Stimulated activated naive CD8-positive, alpha-beta T cell treated with anti-CD3 and anti-CD28 coated beads, Interleukin-15, Interleukin-2, amounts not matched to agents 100 U/mL and 50 U/mL, for 24 hours (primary cell): ENCODE measurements at regions not wholly inside any gene's neighbourhood (a gene's known extent, or its start where the extent isn't known, plus 50 kb on each side); places are given as distances from the start of the nearest gene placed in this dataset.

ENCODE experiments used
- ATAC-seq: fragments of 150-1000 bp; cut with Tn5 transposase; one replicate; pipeline ENCODE4 v1.10.0; 2021
- DNase-seq: peaks from one replicate; pipeline ENCODE4 v3.0.0; 2021

DNA sequence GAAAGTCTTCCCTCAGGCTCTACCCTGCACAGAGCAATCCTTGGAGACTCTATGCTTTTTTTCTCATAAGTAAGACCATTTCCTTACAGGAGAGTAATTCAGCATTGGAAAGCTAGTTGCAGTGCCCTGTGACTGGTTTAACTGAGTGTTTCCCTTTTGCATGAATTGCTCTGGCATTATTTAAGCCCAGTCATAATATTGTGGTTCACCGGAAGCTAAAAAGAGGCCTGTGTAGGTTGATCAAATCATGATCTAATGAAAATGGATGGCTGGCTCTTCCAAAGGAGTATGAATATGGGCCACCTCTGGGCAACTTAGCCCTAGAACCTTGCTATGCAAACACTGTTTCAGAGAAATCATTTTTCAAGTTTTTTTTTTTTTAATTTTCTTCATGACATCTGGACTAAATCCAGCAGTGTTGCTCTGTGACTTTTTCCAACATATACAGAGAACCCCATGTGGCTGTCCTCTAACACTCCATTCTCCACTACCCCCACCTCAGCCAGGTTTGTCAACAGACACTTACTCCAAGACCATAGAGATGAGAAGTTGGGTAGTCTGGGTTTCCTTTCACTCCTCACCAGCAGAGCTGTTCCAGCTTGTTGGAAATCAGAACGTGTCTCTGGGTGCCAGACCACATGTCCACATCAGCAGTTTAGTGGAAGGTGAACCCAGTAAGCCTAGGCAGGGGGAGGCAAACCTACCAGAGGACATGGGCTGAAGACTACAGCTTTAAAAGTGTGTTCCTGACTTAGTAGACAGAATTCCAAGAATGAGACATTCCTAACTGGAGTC is 175.2 kb upstream of the SLC14A2 start:
- no peak for DNase-seq
- ATAC-seq, result no peak

DNA sequence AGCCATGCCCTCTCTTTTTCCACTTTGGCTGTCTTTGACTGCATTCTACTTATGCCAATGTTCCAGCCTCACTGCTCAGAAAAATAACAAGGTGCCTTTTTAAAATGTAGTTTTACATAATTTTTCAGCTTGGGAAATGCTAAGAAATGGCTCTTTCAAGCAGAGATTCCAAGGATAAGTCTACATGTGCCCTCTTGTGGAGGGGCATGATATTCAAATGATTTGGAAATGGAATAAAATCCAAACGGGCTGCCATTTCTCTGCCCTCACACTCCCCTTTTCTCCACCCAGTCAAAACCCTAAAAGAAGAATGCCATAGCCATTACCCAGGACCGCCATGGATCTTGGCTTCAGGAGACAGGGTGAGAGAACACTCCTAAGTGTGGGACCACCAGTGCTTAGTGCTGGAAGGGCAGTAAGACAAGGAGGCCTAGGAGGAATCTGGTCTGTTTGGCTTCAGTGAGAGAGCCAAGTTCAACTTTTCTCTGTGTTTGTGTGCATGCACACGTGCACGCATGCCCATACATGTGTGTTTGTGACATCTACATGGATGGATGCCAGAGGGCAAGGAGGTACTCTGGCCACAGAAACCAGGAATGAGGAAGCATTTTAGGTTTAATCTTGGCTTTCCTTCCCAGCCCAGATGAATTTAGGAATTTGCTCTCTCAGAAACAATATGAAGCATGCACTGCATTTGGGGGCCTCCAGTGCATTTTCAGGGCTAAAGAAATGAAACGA is 174.0 kb upstream of the SLC14A2 start:
- no peak for ATAC-seq
- DNase-seq, result no peak

DNA sequence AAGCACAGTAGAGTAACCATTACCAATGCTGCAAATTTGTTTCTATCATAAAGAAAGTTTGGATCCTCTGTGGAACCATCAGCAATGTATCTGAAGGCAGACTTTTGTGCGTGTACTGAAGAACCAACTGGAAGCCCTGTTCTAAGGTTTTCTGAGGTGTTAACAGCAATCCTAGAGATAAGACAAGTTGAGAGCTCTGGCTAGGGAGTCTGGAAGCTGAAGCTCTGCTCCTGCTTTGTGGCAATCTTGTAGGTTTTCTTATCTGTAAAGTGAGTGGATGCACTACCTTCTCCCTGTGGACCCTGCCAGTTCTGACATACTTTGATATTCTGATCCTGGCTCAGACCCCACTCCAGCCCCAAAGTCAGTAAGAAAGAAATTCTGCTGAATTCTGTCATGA is 171.2 kb upstream of the SLC14A2 start:
- ATAC-seq (no peak), DNase-seq (no peak)

DNA sequence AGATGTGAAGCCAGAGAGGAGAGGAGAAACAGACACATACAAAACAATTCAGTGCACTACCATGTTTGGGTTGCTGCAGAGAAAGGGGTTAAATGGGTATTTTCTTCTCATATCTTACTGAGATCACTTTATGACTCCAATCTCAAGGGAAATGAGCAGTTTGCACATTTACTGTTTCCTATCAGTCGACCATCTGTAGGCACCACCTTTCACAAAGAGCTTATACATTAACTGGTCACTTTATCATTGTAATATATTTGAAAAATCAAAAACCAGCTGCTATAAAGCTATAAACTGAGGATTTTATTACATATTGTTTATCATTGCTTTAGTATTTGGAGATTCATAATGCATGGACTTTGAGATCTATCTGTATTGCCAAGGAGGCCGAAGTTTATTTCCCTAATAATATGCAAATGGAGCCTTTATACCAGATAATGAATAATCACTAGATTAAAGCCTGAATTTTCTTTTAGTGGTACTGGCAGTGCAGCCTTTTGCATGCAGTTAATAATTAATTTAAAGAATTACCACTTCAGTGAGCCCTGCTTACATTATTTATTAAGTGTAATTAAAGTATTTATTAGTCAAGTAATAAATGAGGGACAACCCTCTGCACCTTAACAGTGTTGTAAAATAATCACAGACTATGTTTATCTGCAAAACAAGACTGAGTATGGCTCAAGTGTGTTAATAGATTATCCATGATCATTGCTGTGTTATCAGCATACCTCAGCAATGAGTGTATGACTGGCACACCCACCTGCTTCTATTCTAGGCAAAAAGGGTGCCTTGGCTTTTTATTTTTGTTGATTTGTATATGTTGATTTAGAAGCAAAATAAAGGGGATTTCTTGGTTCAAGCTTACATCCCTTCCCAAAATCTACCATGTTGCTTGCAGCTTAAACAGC is 167.7 kb upstream of the SLC14A2 start:
- ATAC-seq, result no peak
- DNase-seq, result no peak

DNA sequence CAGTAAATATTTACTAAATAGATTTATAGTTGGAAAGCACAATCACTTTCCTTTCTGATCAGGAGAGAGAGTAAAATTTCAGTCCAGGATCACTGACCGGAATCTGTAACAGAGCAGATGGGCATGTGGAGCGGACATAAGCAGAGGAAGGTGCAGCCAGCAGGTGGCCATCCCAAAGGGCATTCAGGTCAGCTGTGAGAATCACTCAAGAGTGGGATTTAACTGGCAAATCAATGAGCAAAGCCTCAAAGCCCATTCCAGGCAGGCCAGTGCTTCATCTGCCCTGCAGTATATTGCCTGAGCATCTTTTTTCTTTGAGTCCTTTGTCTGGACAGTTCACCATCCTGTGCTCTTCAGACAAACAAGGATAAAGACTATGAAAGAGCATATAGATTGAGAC is 166.4 kb upstream of the SLC14A2 start:
- no peak for DNase-seq

DNA sequence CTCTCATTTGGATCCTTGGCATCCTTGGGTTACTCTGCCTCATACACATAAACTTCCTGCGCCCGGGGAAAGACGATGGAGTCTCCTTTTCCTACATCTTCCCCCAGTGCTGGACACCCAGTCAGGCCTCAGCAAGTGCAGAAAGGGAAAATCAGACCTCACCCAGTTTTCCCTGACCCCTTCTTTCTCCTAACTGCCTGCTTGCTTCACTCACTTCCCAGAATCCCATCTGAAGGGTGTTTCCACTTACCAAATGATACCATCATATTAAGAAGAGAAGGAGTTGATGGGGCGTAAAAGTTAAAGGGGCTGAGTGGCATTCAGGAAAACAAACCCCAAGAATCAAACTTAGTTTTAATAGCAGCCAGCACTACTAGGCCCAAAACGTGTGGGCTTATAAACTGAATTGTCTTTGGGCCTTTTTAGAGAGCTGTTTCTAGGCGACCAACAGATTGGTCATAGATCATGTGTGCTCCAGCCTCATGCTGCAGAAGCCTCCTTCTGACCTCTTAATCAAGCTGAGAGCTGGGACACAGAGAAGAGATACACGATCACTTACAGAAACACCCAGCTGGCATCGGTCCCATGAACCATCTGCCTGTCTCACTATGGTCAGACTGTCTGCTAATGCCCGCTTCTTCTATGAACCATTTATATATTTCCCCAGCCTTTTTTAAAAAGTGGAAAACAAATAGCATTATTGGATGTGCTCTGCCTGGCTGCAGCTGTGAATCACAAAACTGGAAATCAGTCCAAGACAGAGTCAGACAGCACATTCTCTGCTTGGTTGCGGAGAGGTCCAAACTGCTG is 165.7 kb upstream of the SLC14A2 start:
- ATAC-seq, result no peak
- no peak for DNase-seq

More for the DNA sequence above, 166.4 kb upstream of the SLC14A2 start:
- no peak for ATAC-seq

DNA sequence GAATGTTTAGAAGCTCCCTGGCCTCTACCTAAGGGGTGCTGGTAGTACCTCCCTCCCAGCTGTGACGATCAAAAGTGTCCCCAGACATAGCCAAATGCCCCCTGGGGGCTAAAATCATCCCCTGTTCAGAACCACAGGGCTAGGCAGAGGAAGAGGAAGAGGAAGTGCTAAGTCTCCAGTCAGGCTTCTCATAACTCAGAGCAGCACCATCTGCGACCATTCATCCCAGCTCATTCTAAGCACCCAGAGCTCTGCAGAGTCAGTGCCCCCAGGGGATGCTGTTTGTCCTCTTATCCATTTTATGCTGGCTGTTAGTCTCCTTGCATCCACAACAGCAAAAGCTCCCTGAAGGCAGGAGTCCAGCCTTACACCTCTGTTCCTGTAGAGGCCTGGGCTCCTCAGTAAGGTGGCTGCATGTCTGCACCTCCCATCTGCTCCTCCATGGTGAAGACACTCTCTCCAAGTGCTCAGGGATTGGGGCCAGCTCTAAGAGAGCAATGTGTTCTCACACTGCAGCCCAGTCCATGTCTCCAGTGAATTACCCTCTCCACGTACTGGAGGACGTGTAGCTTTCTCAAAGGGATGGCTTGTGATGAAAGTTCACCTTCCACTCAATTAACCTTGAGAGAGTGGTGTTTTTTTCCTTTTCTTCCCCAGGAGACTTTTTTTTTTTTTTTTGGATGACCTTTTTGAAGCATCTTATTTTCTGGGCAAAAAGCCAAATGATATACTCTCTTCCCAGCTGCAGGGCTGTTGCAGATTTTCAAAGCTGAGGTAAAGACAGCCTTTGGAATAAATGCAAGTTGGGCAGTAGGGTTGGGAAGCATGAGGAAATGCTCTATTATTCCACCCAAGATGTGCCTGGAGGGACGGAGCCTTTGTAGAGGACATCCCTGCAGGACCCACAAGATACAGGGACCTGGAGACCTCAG is 158.9 kb upstream of the SLC14A2 start:
- ATAC-seq (no peak), DNase-seq (no peak)

DNA sequence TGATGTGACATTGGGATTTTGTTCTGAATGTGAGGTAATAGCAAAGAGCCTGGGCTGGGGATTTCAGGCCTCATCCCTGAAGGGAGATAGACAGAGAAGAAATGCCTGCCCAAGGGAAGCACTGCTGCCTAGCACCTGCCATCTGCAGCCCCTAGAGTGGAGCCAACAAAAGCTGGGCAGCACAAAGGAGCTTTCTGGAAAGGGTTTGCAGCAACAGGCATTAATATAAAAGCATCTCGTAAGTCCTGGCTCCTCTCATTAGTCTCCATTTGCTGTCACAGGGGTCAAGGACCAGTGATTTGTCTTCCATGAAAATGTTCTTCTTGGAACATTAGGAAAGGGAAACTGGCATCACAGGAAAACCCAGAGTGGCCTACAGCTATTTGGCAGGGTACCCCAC is 157.2 kb upstream of the SLC14A2 start:
- ATAC-seq, result no peak
- DNase-seq, result no peak

DNA sequence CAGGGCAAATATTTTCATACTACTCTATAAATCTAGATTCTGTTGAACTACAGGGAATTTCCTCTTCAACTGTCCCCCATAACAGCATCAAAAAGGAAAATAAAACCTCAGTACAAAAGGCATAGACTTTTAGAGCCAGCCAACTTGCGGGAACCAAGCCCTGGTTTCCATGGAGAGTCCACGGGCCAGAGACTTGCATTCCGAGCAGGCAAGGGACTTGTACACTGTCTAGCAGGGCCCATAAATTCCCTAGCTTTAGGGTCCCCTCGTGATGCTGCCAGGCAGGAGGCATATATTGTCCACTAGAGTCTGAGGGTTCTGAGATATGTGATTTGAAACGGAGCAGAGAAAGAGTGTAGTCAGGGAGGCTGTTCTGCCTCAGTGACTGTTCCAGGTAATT is 153.1 kb upstream of the SLC14A2 start:
- DNase-seq (no peak), ATAC-seq (no peak)

DNA sequence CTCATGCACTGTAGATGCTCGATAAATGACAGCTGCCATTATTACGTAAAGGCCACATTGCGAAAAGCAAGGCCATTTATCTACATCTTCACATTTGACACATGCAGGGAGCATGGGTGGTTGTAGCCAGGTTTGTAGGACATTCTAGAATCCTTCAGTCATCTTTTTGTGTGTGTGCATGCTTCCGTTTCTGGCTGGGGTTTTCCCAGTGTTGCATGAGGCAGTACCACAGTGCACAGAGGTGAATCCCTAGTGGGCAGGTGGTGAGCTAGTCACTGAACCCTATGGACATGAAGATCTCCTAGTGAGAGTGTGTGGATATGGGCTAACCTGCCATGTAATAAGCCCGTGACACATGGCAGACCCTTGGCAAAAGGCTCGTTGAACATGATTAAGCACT is 151.8 kb upstream of the SLC14A2 start:
- DNase-seq (no peak), ATAC-seq (no peak)

DNA sequence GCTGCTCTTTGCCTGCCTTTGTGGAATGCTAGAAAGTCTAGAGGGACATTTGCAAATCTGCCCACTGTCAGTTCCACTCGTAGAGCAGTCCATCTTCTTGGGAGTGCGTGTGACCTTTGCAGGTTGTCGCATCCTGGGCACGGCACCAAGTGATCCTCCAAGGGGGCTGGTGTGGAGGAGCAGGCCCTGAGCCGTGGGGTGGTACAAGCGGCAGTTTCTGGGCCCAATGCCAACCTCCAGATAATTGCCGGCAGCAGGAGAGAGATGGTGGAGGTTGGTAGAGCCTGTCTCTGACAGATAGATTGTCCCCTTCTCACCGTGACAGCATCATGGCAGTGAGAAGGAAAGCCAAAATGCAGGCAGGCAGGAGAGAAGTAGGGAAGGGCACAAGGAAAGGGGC is 150.7 kb upstream of the SLC14A2 start:
- DNase-seq (no peak), ATAC-seq (no peak)

DNA sequence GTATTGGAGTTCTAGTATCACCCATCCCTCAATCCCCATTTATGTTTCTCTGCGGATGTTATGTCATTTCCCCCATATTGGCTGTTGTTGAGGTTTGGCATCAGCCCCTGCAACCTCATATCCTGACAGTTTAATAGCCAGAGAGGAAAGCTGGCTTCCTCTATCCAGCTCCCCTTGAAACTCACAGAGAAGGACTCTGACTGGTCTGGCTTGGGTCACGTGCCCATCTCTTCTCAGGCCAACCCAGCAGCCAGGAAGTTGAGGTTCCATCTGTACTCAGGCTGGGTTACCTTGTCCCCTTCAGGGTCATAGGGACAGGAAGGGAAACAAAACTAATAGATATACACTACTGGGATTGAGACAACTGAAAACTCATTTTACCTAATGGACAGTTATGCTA is 148.0 kb upstream of the SLC14A2 start:
- ATAC-seq, result no peak

DNA sequence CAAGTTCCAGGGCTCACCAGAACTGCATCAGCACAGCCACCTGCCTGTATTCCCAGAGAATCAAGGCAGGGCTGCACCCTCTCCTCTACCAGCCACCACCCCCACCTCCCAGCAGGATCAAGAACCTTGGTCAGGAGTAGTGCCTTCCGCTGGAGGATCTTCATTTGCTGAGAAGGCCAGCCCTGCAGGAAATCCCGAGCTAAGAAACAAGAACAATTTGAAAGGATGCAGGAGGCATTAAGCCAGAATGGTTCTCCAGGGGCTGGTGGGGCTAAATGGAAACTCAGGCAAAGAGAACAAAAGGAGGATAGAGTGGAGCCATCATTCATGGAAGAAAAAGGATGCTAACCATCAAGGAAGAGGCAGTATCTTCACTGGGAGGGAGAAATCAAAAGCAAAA is 147.3 kb upstream of the SLC14A2 start:
- no peak for DNase-seq
- ATAC-seq, result no peak

More for the DNA sequence above, 148.0 kb upstream of the SLC14A2 start:
- no peak for DNase-seq

DNA sequence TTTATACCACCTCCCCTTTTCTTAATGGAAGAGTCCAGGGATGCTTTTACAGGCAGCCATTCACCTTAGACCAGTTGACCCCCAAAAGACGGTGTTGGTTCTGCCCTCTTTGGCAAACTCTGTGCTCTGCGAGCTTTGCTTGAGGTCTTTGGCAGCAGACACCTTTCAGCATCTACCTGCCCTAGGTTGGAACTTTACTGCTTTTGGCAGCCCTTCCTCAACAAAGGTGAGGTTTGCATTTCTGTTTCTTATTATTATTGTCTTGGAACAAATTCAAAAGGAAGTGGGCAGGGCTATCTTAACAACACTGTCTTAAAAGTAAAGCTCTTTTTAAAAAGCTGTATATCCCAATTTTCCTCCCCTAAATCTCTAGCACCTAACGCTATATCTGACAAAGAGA is 136.4 kb upstream of the SLC14A2 start:
- DNase-seq (no peak), ATAC-seq (no peak)

DNA sequence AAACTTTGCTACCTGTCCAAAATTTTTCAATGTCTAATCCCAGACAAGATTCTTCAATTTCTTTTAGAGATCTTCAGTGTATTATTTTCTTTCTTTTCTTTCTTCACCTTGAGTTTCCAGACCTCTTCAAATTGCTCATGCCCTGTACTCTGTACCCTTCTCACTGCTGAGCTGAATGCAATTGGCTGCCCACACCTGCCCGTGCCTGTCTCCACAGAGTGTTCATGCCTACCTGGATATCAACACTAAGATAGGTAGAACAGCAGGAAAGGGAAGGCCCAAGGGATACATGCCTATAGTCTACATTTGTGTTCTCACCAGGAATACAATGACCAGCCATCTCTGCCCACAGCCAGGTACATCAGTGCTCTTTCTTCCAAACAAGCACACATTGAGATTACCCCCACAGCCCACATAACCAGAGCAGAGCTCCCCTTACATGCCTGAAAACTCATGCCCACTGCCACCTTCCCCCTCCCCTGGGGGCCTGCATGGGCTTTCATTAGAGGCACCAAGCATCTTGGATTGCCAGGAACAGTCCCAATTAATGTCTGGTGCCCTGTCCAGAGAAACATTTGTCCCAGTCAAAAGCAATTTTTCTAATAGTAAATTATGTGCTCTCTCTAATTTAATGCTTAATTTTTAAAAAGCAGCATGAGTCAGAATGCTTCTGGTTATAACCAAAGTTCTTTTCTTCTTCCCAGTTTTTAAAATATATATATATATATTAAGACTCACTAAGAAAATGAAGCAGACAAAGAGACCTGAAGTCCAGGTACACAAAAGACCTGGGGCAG is 134.9 kb upstream of the SLC14A2 start:
- no peak for DNase-seq
- ATAC-seq, result no peak

DNA sequence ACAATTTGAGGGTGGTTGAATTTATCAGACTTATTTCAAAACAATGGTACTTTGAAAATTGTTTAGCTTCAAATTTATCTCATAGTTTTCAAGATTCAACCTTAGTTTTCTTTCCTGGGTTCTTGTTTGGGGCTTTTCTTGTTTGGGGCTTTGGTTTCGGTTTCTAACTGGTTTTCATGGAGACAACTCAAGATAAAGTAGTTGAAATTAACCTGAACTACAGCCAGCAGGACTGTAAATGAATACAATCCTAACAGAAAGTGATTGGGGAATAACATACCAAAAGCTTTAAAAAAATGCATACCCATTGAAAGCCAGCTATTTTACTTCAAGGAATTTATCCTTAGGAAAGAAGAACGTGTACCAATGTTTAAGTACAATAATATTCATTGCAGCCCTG is 133.5 kb upstream of the SLC14A2 start:
- no peak for ATAC-seq
- DNase-seq, result no peak

DNA sequence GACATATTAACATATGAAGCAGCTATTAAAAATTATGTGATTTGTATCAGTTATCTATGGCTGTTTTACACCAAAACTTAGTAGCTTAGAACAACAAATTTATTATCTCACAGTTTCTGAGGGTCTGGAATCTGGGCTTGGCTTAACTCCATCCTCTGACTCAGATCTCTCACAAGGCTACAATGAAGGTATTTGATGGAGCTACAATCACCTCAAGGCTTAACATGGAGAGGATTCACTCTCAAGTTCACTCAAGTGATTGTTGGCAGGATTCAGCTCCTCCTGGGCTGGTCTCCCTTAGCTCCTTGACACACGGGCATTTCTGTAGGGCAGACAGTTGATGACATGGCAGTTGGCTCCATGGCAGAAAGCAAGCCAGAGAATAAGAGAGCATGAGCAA is 133.0 kb upstream of the SLC14A2 start:
- no peak for ATAC-seq
- DNase-seq, result no peak

DNA sequence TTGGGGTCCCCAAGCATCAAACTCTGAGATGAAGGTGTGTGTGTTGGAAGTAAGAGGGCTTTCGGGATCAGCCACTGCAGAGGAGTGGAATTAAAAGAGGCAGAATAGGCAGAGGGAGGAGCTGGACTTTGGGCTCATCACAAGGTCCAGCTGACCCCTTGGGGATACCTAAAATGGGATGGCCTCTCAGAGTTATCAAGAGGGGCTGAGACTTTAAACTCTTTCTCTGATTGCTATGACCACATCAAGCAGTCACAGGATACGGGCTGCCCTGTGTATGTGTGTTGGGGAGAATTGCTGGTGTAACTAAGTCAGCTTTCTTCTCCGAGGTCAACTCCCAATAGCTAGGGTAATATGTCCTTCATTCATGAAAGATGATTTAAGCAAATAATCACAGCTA is 127.7 kb upstream of the SLC14A2 start:
- DNase-seq (no peak), ATAC-seq (no peak)

DNA sequence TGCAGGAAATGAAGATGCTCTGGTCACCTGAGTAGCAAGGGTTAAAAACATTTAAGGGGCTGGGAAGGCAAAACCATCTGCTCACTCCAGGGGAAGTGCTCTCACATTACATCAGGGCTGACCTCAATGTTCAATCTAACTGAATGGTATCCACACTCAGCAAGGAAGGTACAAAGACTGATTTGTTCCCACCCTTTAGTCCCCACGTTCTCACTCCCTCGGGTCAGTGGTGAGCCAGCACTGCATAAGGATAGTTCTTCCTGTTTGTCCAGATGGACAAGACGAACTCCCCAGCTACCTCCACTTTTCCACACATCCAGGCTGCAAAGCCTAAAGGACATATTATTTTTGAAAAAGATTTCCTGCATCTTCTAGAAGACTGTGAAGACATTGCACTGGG is 126.6 kb upstream of the SLC14A2 start:
- DNase-seq, result no peak
- ATAC-seq, result no peak

DNA sequence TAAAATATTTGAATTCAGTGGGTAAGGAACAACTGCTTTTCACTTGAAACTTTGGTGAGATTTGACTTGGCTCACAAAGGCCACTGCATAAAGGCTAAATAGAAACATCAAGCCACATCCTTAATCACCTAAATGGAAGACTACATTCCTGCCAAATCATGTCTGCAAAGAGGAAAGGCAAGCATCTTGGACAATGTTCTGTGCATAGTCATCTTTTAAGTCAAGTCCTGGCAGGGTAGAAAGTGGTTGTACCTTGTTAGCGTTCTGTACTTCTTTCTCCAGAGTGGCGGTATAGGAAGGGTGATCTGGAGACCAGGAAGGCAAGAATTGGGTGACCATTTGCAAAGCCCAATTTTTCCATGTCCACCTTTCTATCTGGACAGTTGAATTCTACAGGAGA is 121.4 kb upstream of the SLC14A2 start:
- no peak for ATAC-seq

More for the DNA sequence above, 121.4 kb upstream of the SLC14A2 start:
- DNase-seq, result no peak
